ENCODE measurements at regions not wholly inside any gene's neighbourhood (a gene's known extent, or its start where the extent isn't known, plus 50 kb on each side); places are given as distances from the start of the nearest gene placed in this dataset.

GRCh38 chr13:103328899-103329298 is 262.7 kb upstream of the SLC10A2 start:
- TF ChIP-seq CTCF (IDR thresholded peaks at IDR 0.05; ENCODE audit: poor library complexity) = no peak
- no peak for TF ChIP-seq EZH2phosphoT487 (IDR thresholded peaks at IDR 0.05; ENCODE audit: low read depth, severe bottlenecking, unreplicated experiment)
- no peak for TF ChIP-seq EZH2 (IDR thresholded peaks at IDR 0.05; ENCODE audit: borderline replicate concordance)

All from hepatocyte (in vitro differentiated cells).